Spleen (tissue), 11 donors: ENCODE measurements at regions not wholly inside any gene's neighbourhood (a gene's known extent, or its start where the extent isn't known, plus 50 kb on each side); places are given as distances from the start of the nearest gene placed in this dataset.

Experiments used
- DNase-seq: peaks from one replicate; pipeline ENCODE4 v3.0.0-alpha.2; 2020
- H3K27ac ChIP-seq, 8 donors: fragments of 200-600 bp; sonication (generic) in 7 of 8; 1 replicate in 4 of 8; 2 replicates in 4 of 8; pipeline versions ENCODE4 v1.5.0 to v1.8.0; 2016 to 2021; ENCODE audit warnings: inconsistent platforms in 4 of 8, mild to moderate bottlenecking in 4 of 8, moderate library complexity in 1 of 8
- H3K27me3 ChIP-seq, 7 donors: fragments of 200-600 bp; sonication (generic) in 6 of 7; replicated peaks in 1 of 7; 1 replicate in 4 of 7; 2 replicates in 3 of 7; pipeline versions ENCODE4 v1.5.0 to v1.8.0; 2016 to 2021; ENCODE audit warnings: inconsistent platforms in 3 of 7, mild to moderate bottlenecking in 1 of 7
- H3K36me3 ChIP-seq, 6 donors: fragments of 200-600 bp; sonication (generic) in 5 of 6; 1 replicate in 4 of 6; 2 replicates in 2 of 6; pipeline versions ENCODE4 v1.5.0 to v1.8.0; 2016 to 2021; ENCODE audit warnings: inconsistent platforms in 2 of 6
- H3K4me1 ChIP-seq, 6 donors: fragments of 200-600 bp; sonication (generic) in 5 of 6; 1 replicate in 3 of 6; 2 replicates in 3 of 6; pipeline versions ENCODE4 v1.5.0 to v1.8.0; 2016 to 2021; ENCODE audit warnings: inconsistent platforms in 3 of 6
- H3K4me3 ChIP-seq, 8 donors: fragments of 200-600 bp; sonication (generic) in 7 of 8; 1 replicate in 4 of 8; 2 replicates in 4 of 8; pipeline versions ENCODE4 v1.5.0 to v1.8.0; 2016 to 2021; ENCODE audit warnings: inconsistent platforms in 4 of 8, mild to moderate bottlenecking in 4 of 8, moderate library complexity in 2 of 8
- H3K9me3 ChIP-seq, 8 donors: fragments of 200-600 bp; sonication (generic) in 7 of 8; 1 replicate in 4 of 8; 2 replicates in 4 of 8; pipeline versions ENCODE4 v1.5.0 to v1.8.0; 2016 to 2021; ENCODE audit warnings: inconsistent platforms in 4 of 8
- CTCF ChIP-seq, 11 experiments: fragments of 200-600 bp in 7 of 11; fragments of 450-650 bp in 4 of 11; sonication (generic) in 4 of 11; IDR thresholded peaks in 8 of 11; conservative IDR thresholded peaks in 3 of 11; 1 replicate in 7 of 11; 2 replicates in 4 of 11; pipeline versions ENCODE4 v1.4.0 to v1.8.0; 2016 to 2021; ENCODE audit warnings: antibody characterized with exemption in 11 of 11, inconsistent platforms in 4 of 11, mild to moderate bottlenecking in 1 of 11
- POLR2A ChIP-seq, 3 donors: fragments of 450-650 bp; IDR thresholded peaks; one replicate each; pipeline ENCODE4 v1.5.1; 2017; ENCODE audit warnings: antibody characterized with exemption in 3 of 3, mild to moderate bottlenecking in 1 of 3
- POLR2AphosphoS5 ChIP-seq, 3 donors: sonication (generic); formaldehyde crosslinking; IDR thresholded peaks; one replicate each; pipeline ENCODE4 v1.5.1; 2017; ENCODE audit warnings: antibody characterized with exemption in 3 of 3
- WGBS, 5 donors: extraction: QIAGEN DNeasy Blood & Tissue Kit in 3 of 5; methylation state at CpG; one replicate each; pipeline versions ENCODE4 v1.1.5 to v1.1.7; 2013 to 2018; 5-methylcytosine and 5-hydroxymethylcytosine counted together
- intact Hi-C: fragments of 100-400 bp; cut with DNase I; formaldehyde crosslinking; loops from one replicate; pipeline ENCODE4 v1.15.0; 2023; ENCODE audit warnings: low total_unique reads
- donor health status: healthy with polysubstance abuse.
- donor health status: DM: no; HTN: no; CAD: no; lungs with moderate emphysema.
- donor health status: DM: no; HTN: no; CAD: no.
- donor health status: Bipolar disorder and iron deficiency.
- donor health status: healthy.
- donor health status: DM: no; HTN: no; CAD: no.
- donor health status: DM: yes; HTN: yes; CAD: no.

GRCh38 chr7:124192885-124193284, 160.0 kb upstream of the TMEM229A start:
- TF ChIP-seq CTCF (IDR thresholded peaks at IDR 0.05 in 8 of 11, conservative IDR thresholded peaks at IDR 0.05 in 3 of 11) (no peak), POLR2AphosphoS5 (IDR thresholded peaks at IDR 0.05) (no peak), POLR2A (IDR thresholded peaks at IDR 0.05) (no peak)
- Histone ChIP-seq H3K27me3 (no peaks in the 10 kb centered on the region), H3K36me3 (no peaks in the 10 kb centered on the region), H3K4me3 (no peak overlapping the region), H3K9me3 (peaks cover 0 to 9% (median 2%) of the 10 kb centered on the region in 8 donors), H3K4me1 (no peaks in the 10 kb centered on the region), H3K27ac (no peak overlapping the region)
- intact Hi-C loops, result no loop called here
- DNase-seq, result no peak

GRCh38 chr7:124191713-124192112, 158.8 kb upstream of the TMEM229A start:
- WGBS, 5 donors, result 48 to 78% (median 61%) methylated on average over 1 of the region's 1 CpG
- H3K27me3 ChIP-seq, result no peaks in the 10 kb centered on the region
- intact Hi-C loops, result no loop called here
- H3K27ac ChIP-seq, result no peak overlapping the region
- no peaks in the 10 kb centered on the region for H3K36me3 ChIP-seq
- H3K9me3 ChIP-seq, result peaks cover 0 to 9% (median 2%) of the 10 kb centered on the region in 8 donors
- no peak for DNase-seq
- H3K4me3 ChIP-seq, result no peak overlapping the region
- H3K4me1 ChIP-seq, result no peaks in the 10 kb centered on the region
- no peak for TF ChIP-seq POLR2AphosphoS5 (IDR thresholded peaks at IDR 0.05)
- no peak for TF ChIP-seq CTCF (IDR thresholded peaks at IDR 0.05 in 8 of 11, conservative IDR thresholded peaks at IDR 0.05 in 3 of 11)
- no peak for TF ChIP-seq POLR2A (IDR thresholded peaks at IDR 0.05)

GRCh38 chr7:124191030-124191429, 158.2 kb upstream of the TMEM229A start:
- Histone ChIP-seq H3K36me3 (no peaks in the 10 kb centered on the region), H3K4me3 (no peak overlapping the region), H3K27me3 (no peaks in the 10 kb centered on the region), H3K9me3 (peaks cover 0 to 9% (median 2%) of the 10 kb centered on the region in 8 donors), H3K27ac (no peak overlapping the region), H3K4me1 (no peaks in the 10 kb centered on the region)
- WGBS, 5 donors, result 77 to 88% (median 82%) methylated on average over 3 of the region's 3 CpGs
- TF ChIP-seq CTCF (IDR thresholded peaks at IDR 0.05 in 8 of 11, conservative IDR thresholded peaks at IDR 0.05 in 3 of 11), result no peak
- no peak for TF ChIP-seq POLR2A (IDR thresholded peaks at IDR 0.05)
- TF ChIP-seq POLR2AphosphoS5 (IDR thresholded peaks at IDR 0.05), result no peak
- no peak for DNase-seq
- intact Hi-C loops, result no loop called here

GRCh38 chr7:124188576-124188975, 155.7 kb upstream of the TMEM229A start:
- TF ChIP-seq POLR2A (IDR thresholded peaks at IDR 0.05) (no peak), POLR2AphosphoS5 (IDR thresholded peaks at IDR 0.05) (no peak), CTCF (IDR thresholded peaks at IDR 0.05 in 8 of 11, conservative IDR thresholded peaks at IDR 0.05 in 3 of 11) (no peak)
- Histone ChIP-seq H3K4me1 (no peaks in the 10 kb centered on the region), H3K9me3 (no peaks in the 10 kb centered on the region), H3K36me3 (no peaks in the 10 kb centered on the region), H3K4me3 (no peak overlapping the region), H3K27ac (no peak overlapping the region), H3K27me3 (no peaks in the 10 kb centered on the region)
- no peak for DNase-seq
- WGBS, 5 donors, result 15 to 21% (median 19%) methylated on average over 1 of the region's 1 CpG
- intact Hi-C loops, result no loop called here
